Left kidney (tissue), 1 donor: ENCODE measurements at regions not wholly inside any gene's neighbourhood (a gene's known extent, or its start where the extent isn't known, plus 50 kb on each side); places are given as distances from the start of the nearest gene placed in this dataset.
A peak's percentile ranks its signal among the peaks of the same experiment; 100 is the strongest.

ENCODE experiments used
- DNase-seq: peaks from one replicate; pipeline ENCODE4 v3.0.0-alpha.2; 2013

- peak; percentile 19 for DNase-seq
These were observed 157.6 kb upstream of the MDGA2 start for GRCh38 chr14:47833011-47833410.

DNA sequence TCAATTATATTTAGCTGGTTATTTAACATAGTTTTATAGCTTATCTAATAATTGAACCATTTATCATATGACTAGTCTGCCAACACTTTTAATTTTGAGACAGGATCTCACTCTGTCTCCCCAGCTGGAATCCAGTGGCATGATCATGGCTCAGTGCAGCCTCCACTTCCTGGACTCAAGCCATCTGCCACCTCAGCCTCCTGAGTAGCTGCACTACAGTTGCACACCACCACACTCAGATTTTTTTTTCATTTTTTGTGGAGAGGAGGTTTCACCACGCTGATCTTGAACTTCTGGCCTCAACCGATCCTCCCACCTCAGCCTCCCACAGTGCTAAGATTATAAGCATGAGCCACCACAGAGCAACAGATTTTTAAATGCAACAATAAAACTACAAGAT lies 151.4 kb upstream of the MDGA2 start:
- no peak for DNase-seq

- DNase-seq = no peak
These were observed 146.9 kb upstream of the MDGA2 start for GRCh38 chr14:47822326-47822725.

DNA sequence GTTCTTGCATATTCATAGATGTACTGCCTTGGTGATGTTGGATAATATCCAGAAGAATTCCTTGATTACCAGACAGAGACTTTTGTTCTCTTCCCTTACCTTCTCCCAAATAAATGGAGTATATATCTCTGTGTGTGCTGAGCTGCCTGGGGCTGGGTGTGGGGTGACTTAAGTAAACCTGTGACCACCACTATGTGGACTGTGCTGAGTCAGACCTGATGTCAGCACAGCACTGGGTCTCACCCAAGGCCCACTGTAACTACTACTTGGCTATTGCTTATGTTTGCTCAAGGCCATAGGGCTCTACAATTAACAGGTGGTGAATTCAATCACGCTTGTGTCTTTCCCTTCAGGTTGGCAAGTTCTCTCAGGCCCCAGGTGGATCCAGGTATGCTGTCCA lies 145.7 kb upstream of the MDGA2 start:
- DNase-seq = no peak

GRCh38 chr14:47790477-47790876 lies 115.1 kb upstream of the MDGA2 start:
- DNase-seq = no peak

GRCh38 chr14:47785058-47785457 lies 109.7 kb upstream of the MDGA2 start:
- DNase-seq = no peak

DNA sequence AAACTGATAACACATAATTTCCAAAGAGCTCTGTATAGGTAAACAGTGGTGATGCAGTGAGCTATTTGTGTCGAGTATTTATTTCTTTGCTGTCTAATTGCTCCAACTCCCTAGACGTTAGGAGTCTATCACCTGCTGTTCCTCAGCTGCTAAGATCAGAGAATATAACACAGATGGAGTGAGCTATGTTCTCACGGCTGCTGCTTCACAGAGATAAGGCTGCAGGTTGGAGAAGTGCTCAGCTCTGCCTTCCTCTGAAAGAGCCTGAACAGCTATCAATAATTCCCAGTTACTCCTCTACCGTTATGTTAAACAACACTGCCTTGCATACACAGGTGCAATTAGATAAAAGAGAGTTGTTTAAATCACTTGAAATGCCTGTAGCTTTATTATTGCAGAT lies 103.2 kb upstream of the MDGA2 start:
- DNase-seq = no peak

DNA sequence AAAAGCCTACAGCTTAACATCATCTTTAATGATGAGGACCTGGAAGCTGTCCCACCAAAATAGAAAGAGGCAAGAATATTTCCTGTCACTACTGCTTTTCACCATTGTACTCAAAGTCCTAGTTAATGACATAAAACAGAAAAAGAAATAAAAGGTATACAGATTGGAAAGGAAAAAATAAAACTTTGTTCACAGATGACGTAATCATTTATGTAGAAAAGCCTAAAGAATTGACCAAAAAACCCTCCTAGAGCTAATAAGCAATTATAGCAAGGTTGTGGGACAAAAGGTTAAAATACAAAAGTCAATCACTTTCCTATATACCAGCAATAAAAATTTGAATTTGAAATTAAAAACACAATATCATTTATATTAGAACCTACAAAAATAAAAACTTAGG lies 97.2 kb upstream of the MDGA2 start:
- DNase-seq = no peak

DNA sequence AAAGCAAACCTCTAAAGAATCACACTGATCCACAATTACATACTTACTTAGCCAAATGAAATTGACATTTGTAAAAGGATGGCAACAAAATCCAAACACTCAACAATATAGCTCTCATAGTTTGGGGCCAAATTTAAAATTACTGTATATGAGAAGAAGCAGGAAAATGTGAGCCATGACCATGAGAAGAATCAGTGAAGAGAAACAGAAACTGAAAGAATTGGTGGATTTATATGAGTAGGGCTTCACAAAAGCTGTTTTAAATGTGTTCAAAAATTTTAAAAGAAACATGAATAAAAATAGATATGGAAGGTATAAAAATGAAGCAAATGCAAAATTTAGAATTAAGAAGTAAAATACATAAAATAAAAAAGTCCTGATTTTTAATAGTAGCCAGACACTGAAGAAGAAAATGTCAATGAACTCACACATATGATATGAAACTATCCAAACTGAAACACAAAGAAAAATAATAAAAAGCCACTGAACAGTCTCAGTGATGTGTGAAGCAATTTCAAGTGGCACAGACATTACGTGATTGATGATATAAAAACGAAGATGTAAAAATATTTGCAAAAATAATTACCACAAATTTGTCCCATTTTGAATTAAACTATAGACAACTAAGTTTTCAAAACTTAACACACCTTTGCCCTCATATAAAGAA lies 87.9 kb upstream of the MDGA2 start:
- DNase-seq = no peak

- DNase-seq = no peak
These were observed 71.6 kb upstream of the MDGA2 start for GRCh38 chr14:47746986-47747385.

DNA sequence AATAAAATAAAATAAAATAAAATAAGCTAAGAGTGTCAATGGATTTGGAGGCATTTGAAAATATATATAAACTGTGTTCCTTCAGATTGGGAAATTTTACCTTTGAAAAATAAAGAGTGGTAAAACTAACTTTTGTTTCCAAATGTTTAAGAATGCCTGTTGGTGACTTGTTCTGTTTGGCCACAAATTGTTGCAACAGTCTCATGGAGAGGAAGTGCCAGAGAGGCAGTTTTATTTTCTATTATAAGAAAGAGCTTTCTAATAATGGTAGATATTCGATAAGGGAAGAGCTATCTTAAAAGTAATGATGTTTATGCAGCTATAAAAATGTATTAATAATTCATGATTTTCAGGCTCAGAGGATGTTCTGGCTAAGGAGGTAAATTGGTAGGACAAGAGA lies 68.8 kb upstream of the MDGA2 start:
- DNase-seq = no peak

- DNase-seq = no peak
These were observed 64.1 kb upstream of the MDGA2 start for GRCh38 chr14:47739541-47739940.

DNA sequence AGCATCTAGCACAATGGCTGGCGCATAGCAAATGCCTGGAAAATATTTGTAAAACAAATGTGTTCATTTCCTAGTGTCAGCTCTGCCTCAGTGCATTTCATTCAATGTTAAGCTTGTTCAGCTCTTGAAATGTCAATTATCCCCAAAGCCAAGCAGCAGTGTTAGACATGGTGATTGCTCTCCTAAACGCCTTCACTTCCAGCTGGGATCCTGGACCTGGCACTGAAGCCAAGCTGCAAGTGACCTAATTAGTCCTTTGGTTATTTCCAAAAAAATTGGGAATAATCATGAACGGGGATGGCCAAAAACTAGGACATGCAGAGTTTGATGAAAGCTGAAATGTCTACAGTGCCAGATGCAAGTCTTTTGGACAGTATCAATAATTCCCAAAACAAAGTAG lies 54.9 kb upstream of the MDGA2 start:
- DNase-seq = no peak
